ENCODE measurements at regions not wholly inside any gene's neighbourhood (a gene's known extent, or its start where the extent isn't known, plus 50 kb on each side); places are given as distances from the start of the nearest gene placed in this dataset.

GRCh38 chr14:29166507-29166906, 399.9 kb downstream of the FOXG1 start:
- H3K27me3 Mint-ChIP-seq: no peaks in the 10 kb centered on the region
- no peak overlapping the region for H3K27ac Mint-ChIP-seq
- no peak overlapping the region for H3K4me3 Mint-ChIP-seq
- DNase-seq (no peak), ATAC-seq (no peak)
- H3K4me1 Mint-ChIP-seq: no peaks in the 10 kb centered on the region
- peaks cover 0 to 13% of the 10 kb centered on the region in 2 donors for H3K9me3 Mint-ChIP-seq

- no peak overlapping the region for H3K27ac Mint-ChIP-seq
- H3K9me3 Mint-ChIP-seq: peaks cover 0 to 9% of the 10 kb centered on the region in 2 donors
- DNase-seq (no peak), ATAC-seq (no peak)
- no peaks in the 10 kb centered on the region for H3K4me1 Mint-ChIP-seq
- H3K4me3 Mint-ChIP-seq: no peak overlapping the region
- no peaks in the 10 kb centered on the region for H3K27me3 Mint-ChIP-seq
Observed at GRCh38 chr14:29168149-29168548, 401.6 kb downstream of the FOXG1 start.

- Mint-ChIP-seq H3K9me3 (peaks cover 6 to 18% of the 10 kb centered on the region in 2 donors), H3K4me1 (no peaks in the 10 kb centered on the region), H3K4me3 (no peak overlapping the region), H3K27me3 (no peaks in the 10 kb centered on the region), H3K27ac (no peak overlapping the region)
- DNase-seq: no peak
- no peak for ATAC-seq
Observed at GRCh38 chr14:29169408-29169807, 402.8 kb downstream of the FOXG1 start.

- ATAC-seq: no peak
- no peaks in the 10 kb centered on the region for H3K4me1 Mint-ChIP-seq
- H3K4me3 Mint-ChIP-seq: no peak overlapping the region
- DNase-seq: no peak
- peaks cover 11 to 32% of the 10 kb centered on the region in 2 donors for H3K9me3 Mint-ChIP-seq
- no peaks in the 10 kb centered on the region for H3K27me3 Mint-ChIP-seq
- H3K27ac Mint-ChIP-seq: no peak overlapping the region
Observed at GRCh38 chr14:29175706-29176105, 409.1 kb downstream of the FOXG1 start.

- no peak overlapping the region for H3K4me3 Mint-ChIP-seq
- no peaks in the 10 kb centered on the region for H3K4me1 Mint-ChIP-seq
- DNase-seq (no peak), ATAC-seq (no peak)
- no peak overlapping the region for H3K27ac Mint-ChIP-seq
- peaks cover 11 to 23% of the 10 kb centered on the region in 2 donors for H3K9me3 Mint-ChIP-seq
- no peaks in the 10 kb centered on the region for H3K27me3 Mint-ChIP-seq
Observed at GRCh38 chr14:29176876-29177275, 410.3 kb downstream of the FOXG1 start.

GRCh38 chr14:29178971-29179370, 412.4 kb downstream of the FOXG1 start:
- Mint-ChIP-seq H3K4me1 (no peaks in the 10 kb centered on the region), H3K4me3 (no peak overlapping the region), H3K27ac (no peak overlapping the region), H3K9me3 (peaks cover 10 to 18% of the 10 kb centered on the region in 2 donors), H3K27me3 (no peaks in the 10 kb centered on the region)
- ATAC-seq (no peak), DNase-seq (no peak)

- Mint-ChIP-seq H3K27me3 (no peaks in the 10 kb centered on the region), H3K4me3 (no peak overlapping the region), H3K4me1 (no peaks in the 10 kb centered on the region), H3K9me3 (peaks cover 0 to 31% of the 10 kb centered on the region in 2 donors), H3K27ac (no peak overlapping the region)
- no peak for ATAC-seq
- no peak for DNase-seq
Observed at GRCh38 chr14:29191092-29191491, 424.5 kb downstream of the FOXG1 start.

GRCh38 chr14:29197557-29197956, 431.0 kb downstream of the FOXG1 start:
- no peaks in the 10 kb centered on the region for H3K27me3 Mint-ChIP-seq
- no peak overlapping the region for H3K27ac Mint-ChIP-seq
- DNase-seq: no peak
- no peaks in the 10 kb centered on the region for H3K4me1 Mint-ChIP-seq
- no peak for ATAC-seq
- no peak overlapping the region for H3K4me3 Mint-ChIP-seq
- H3K9me3 Mint-ChIP-seq: peaks cover 6 to 13% of the 10 kb centered on the region in 2 donors

- Mint-ChIP-seq H3K27ac (no peak overlapping the region), H3K9me3 (peaks cover 13 to 25% of the 10 kb centered on the region in 2 donors), H3K4me3 (no peak overlapping the region), H3K4me1 (no peaks in the 10 kb centered on the region), H3K27me3 (no peaks in the 10 kb centered on the region)
- no peak for DNase-seq
- ATAC-seq: no peak
Observed at GRCh38 chr14:29205658-29206057, 439.1 kb downstream of the FOXG1 start.

GRCh38 chr14:29215853-29216252, 449.3 kb downstream of the FOXG1 start:
- H3K4me3 Mint-ChIP-seq: no peak overlapping the region
- no peak for DNase-seq
- peaks cover 0 to 7% of the 10 kb centered on the region in 2 donors for H3K9me3 Mint-ChIP-seq
- H3K27me3 Mint-ChIP-seq: no peaks in the 10 kb centered on the region
- no peak for ATAC-seq
- H3K27ac Mint-ChIP-seq: no peak overlapping the region
- no peaks in the 10 kb centered on the region for H3K4me1 Mint-ChIP-seq

- Mint-ChIP-seq H3K27me3 (no peaks in the 10 kb centered on the region), H3K27ac (no peak overlapping the region), H3K4me1 (no peaks in the 10 kb centered on the region), H3K4me3 (no peak overlapping the region), H3K9me3 (peaks cover 0 to 7% of the 10 kb centered on the region in 2 donors)
- DNase-seq (no peak), ATAC-seq (no peak)
Observed at GRCh38 chr14:29216268-29217232, 450.0 kb downstream of the FOXG1 start.

- no peak for ATAC-seq
Observed at GRCh38 chr14:29217813-29218450, 451.3 kb downstream of the FOXG1 start.

GRCh38 chr14:29220072-29220471, 453.5 kb downstream of the FOXG1 start:
- Mint-ChIP-seq H3K9me3 (peaks cover 0 to 7% of the 10 kb centered on the region in 2 donors), H3K4me1 (no peaks in the 10 kb centered on the region), H3K27me3 (no peaks in the 10 kb centered on the region), H3K27ac (no peak overlapping the region), H3K4me3 (no peak overlapping the region)
- no peak for DNase-seq
- ATAC-seq: no peak

More at GRCh38 chr14:29217813-29218450, 451.3 kb downstream of the FOXG1 start:
- Mint-ChIP-seq H3K9me3 (peaks cover 0 to 7% of the 10 kb centered on the region in 2 donors), H3K4me3 (no peak overlapping the region), H3K4me1 (no peaks in the 10 kb centered on the region), H3K27ac (no peak overlapping the region), H3K27me3 (no peaks in the 10 kb centered on the region)
- DNase-seq: no peak

- no peak overlapping the region for H3K27ac Mint-ChIP-seq
- no peaks in the 10 kb centered on the region for H3K27me3 Mint-ChIP-seq
- ATAC-seq (no peak), DNase-seq (no peak)
- no peak overlapping the region for H3K4me3 Mint-ChIP-seq
- peaks cover 0 to 7% of the 10 kb centered on the region in 2 donors for H3K9me3 Mint-ChIP-seq
- no peaks in the 10 kb centered on the region for H3K4me1 Mint-ChIP-seq
Observed at GRCh38 chr14:29220566-29220965, 454.0 kb downstream of the FOXG1 start.

- Mint-ChIP-seq H3K9me3 (peaks cover 0 to 7% of the 10 kb centered on the region in 2 donors), H3K4me3 (no peak overlapping the region), H3K27me3 (no peaks in the 10 kb centered on the region), H3K27ac (no peak overlapping the region), H3K4me1 (no peaks in the 10 kb centered on the region)
- DNase-seq (no peak), ATAC-seq (no peak)
Observed at GRCh38 chr14:29222006-29222405, 455.4 kb downstream of the FOXG1 start.

- ATAC-seq: no peak
- Mint-ChIP-seq H3K9me3 (peaks cover 0 to 7% of the 10 kb centered on the region in 2 donors), H3K27ac (no peak overlapping the region), H3K4me1 (no peaks in the 10 kb centered on the region), H3K27me3 (no peaks in the 10 kb centered on the region), H3K4me3 (no peak overlapping the region)
- DNase-seq: no peak
Observed at GRCh38 chr14:29222671-29223268, 456.2 kb downstream of the FOXG1 start.

Measured in stimulated activated naive CD8-positive, alpha-beta T cell treated with anti-CD3 and anti-CD28 coated beads, Interleukin-15, amount 100 ng/mL, for 72 hours (primary cell).